ENCODE measurements at regions not wholly inside any gene's neighbourhood (a gene's known extent, or its start where the extent isn't known, plus 50 kb on each side); places are given as distances from the start of the nearest gene placed in this dataset.
"Not testable (repeated sequence)": the region's sequence is repeated elsewhere in the genome, so short reads cannot be mapped to it uniquely, and the experiment has no call there.

DNA sequence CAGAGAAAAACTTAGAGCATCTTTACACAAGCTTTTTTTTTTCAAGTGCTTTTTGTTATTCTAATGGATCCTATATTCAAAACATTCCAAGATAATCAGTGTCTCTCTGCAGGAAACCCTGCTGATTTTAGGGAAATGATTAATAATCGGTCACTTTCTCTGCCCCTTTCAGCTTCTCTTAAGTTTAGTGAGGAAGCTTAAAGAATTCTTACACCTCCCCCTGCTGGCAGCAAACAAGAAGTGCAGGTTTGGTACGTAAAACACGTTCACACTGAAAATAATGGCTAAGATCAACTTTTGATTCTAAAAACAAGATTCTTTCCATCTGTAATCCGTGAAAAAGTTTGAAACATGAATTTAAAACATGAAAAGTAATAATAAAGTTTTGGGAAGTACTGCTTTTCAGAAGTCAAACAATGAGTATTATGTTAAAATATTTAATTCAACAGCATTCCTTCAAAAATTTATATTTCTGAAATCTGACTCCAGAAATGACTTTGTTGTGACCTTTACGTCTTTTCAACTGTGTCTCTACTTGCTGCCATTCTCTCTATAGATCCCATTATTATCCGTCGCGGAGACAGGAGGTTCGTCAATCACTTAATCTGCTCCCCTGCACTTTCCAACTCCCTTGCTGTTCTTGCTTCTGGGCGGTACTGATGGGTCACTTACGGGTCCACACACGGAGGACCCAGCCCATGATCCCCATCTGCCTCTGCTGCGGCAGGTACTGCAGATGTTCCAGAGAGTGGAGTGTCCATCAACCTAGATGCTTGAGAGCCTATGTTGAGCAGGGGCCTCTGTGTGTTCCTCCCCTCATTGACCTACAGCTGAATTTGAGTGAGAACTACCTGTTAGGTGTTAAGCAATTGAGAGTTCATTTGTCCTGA is 203.1 kb upstream of the EDNRB start:
- no peak overlapping the region for H3K27ac ChIP-seq
- no peaks in the 10 kb centered on the region for H4K20me1 ChIP-seq (ENCODE audit: insufficient read depth, poor library complexity, severe bottlenecking)
- no peaks in the 10 kb centered on the region for H3K9me2 ChIP-seq (replicated peaks; ENCODE audit: insufficient read depth)
- WGBS (ENCODE audit: low lambda C conversion rate, missing lambda C conversion rate): 45% methylated on average over 13 of the region's 13 CpGs
- no peaks in the 10 kb centered on the region for H3K4me1 ChIP-seq (ENCODE audit: insufficient read depth)
- DNase-seq (ENCODE audit: low spot score): peak; percentile 73
- peak overlapping the region; percentile 9 for H2AFZ ChIP-seq
- peak overlapping the region; percentile 32 for H3K4me2 ChIP-seq
- H3K4me3 ChIP-seq: no peak overlapping the region
- no peaks in the 10 kb centered on the region for H3K79me2 ChIP-seq
- H3K27me3 ChIP-seq: no peaks in the 10 kb centered on the region
- no peaks in the 10 kb centered on the region for H3K9me3 ChIP-seq (ENCODE audit: low read depth)
- no peak for TF ChIP-seq EZH2 (IDR thresholded peaks at IDR 0.05; ENCODE audit: borderline replicate concordance)
- no peak for TF ChIP-seq EZH2phosphoT487 (IDR thresholded peaks at IDR 0.05; ENCODE audit: low read depth, severe bottlenecking, unreplicated experiment)
- peak; percentile 87 for TF ChIP-seq CTCF (IDR thresholded peaks at IDR 0.05; ENCODE audit: poor library complexity)
- no peaks in the 10 kb centered on the region for H3K36me3 ChIP-seq (replicated peaks; ENCODE audit: insufficient read depth, low read depth)

DNA sequence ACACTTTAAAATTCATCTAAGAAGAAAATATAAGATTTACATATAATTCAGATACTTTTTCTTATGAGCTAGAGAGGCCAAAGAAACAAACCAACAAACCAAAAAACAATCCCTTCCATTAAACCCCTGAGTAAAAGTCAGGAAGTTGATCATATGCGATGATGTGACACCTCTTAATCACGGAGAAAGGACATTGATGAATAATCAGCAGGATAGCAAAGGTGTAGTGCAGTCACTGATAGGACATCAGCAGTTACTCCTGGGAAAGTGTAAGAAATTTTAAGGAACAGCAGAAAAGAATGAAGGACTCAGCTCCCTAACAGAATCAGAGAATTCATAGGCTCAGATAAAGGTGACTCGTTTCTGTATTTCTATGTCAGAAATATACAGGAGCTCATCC is 202.4 kb upstream of the EDNRB start:
- H3K4me2 ChIP-seq: peak overlapping the region; percentile 30
- 33% methylated on average over 3 of the region's 3 CpGs for WGBS (ENCODE audit: low lambda C conversion rate, missing lambda C conversion rate)
- no peaks in the 10 kb centered on the region for H3K27me3 ChIP-seq
- H3K27ac ChIP-seq: no peak overlapping the region
- H4K20me1 ChIP-seq (ENCODE audit: insufficient read depth, poor library complexity, severe bottlenecking): no peaks in the 10 kb centered on the region
- DNase-seq (ENCODE audit: low spot score): no peak
- TF ChIP-seq EZH2phosphoT487 (IDR thresholded peaks at IDR 0.05; ENCODE audit: low read depth, severe bottlenecking, unreplicated experiment): no peak
- TF ChIP-seq CTCF (IDR thresholded peaks at IDR 0.05; ENCODE audit: poor library complexity): no peak
- TF ChIP-seq EZH2 (IDR thresholded peaks at IDR 0.05; ENCODE audit: borderline replicate concordance): no peak
- H3K79me2 ChIP-seq: no peaks in the 10 kb centered on the region
- no peak overlapping the region for H2AFZ ChIP-seq
- H3K4me3 ChIP-seq: no peak overlapping the region
- H3K4me1 ChIP-seq (ENCODE audit: insufficient read depth): no peaks in the 10 kb centered on the region
- H3K9me2 ChIP-seq (replicated peaks; ENCODE audit: insufficient read depth): no peaks in the 10 kb centered on the region
- no peaks in the 10 kb centered on the region for H3K36me3 ChIP-seq (replicated peaks; ENCODE audit: insufficient read depth, low read depth)
- H3K9me3 ChIP-seq (ENCODE audit: low read depth): no peaks in the 10 kb centered on the region

GRCh38 chr13:78120144-78120543 is 201.5 kb upstream of the EDNRB start:
- not testable (repeated sequence) for DNase-seq (ENCODE audit: low spot score); H4K20me1 ChIP-seq (ENCODE audit: insufficient read depth, poor library complexity, severe bottlenecking); H2AFZ ChIP-seq; H3K9me2 ChIP-seq (replicated peaks; ENCODE audit: insufficient read depth); H3K27me3 ChIP-seq; H3K4me3 ChIP-seq; H3K27ac ChIP-seq; H3K36me3 ChIP-seq (replicated peaks; ENCODE audit: insufficient read depth, low read depth); H3K9me3 ChIP-seq (ENCODE audit: low read depth); H3K4me2 ChIP-seq; H3K4me1 ChIP-seq (ENCODE audit: insufficient read depth); H3K79me2 ChIP-seq
- WGBS (ENCODE audit: low lambda C conversion rate, missing lambda C conversion rate): 69% methylated on average over 1 of the region's 1 CpG

DNA sequence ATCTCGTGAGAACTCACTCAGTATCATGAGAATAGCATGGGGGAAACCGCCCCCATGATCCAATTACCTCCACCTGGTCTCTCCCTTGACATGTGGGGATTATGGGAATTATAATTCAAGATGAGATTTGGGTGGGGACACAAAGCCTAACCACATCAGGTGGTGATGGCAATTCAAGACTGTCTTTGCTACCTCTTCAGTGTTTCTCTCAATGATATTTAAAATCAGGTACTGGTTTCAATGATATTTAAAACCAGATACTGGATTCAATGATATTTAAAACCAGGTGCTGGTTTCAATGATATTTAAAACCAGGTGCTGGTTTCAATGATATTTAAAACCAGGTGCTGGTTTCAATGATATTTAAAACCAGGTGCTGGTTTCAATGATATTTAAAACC is 198.4 kb upstream of the EDNRB start:
- not testable (repeated sequence) for H3K27me3 ChIP-seq; H3K36me3 ChIP-seq (replicated peaks; ENCODE audit: insufficient read depth, low read depth); H4K20me1 ChIP-seq (ENCODE audit: insufficient read depth, poor library complexity, severe bottlenecking); DNase-seq (ENCODE audit: low spot score); H3K9me3 ChIP-seq (ENCODE audit: low read depth); H3K79me2 ChIP-seq; H2AFZ ChIP-seq; H3K27ac ChIP-seq; H3K9me2 ChIP-seq (replicated peaks; ENCODE audit: insufficient read depth); H3K4me3 ChIP-seq; H3K4me1 ChIP-seq (ENCODE audit: insufficient read depth); H3K4me2 ChIP-seq
- WGBS (ENCODE audit: low lambda C conversion rate, missing lambda C conversion rate): 93% methylated on average over 2 of the region's 2 CpGs

Data from hepatocyte (in vitro differentiated cells).